Head of caudate nucleus (tissue), 42 donors: ENCODE measurements at regions not wholly inside any gene's neighbourhood (a gene's known extent, or its start where the extent isn't known, plus 50 kb on each side); places are given as distances from the start of the nearest gene placed in this dataset.
"Not testable (repeated sequence)": the region's sequence is repeated elsewhere in the genome, so short reads cannot be mapped to it uniquely, and the experiment has no call there.

Experiments
- DNase-seq, 42 donors: peaks; one replicate each; pipeline versions ENCODE4 v3.0.0 to v3.0.0-alpha.2; 2020 to 2021; ENCODE audit warnings: mixed read lengths in 7 of 42
- intact Hi-C: fragments of 100-400 bp; cut with DNase I; formaldehyde crosslinking; loops from one replicate; pipeline ENCODE4 v1.15.0; 2022

GRCh38 chr14:95597784-95598211, 62.9 kb downstream of the GLRX5 start:
- DNase-seq, result peak in 38 of 42 donors; percentile 6 to 70 (median 31)

GRCh38 chr14:95601650-95602049, 66.8 kb downstream of the GLRX5 start:
- intact Hi-C loops, result no loop called here
- no peak for DNase-seq

More at GRCh38 chr14:95597784-95598211, 62.9 kb downstream of the GLRX5 start:
- intact Hi-C loops, result no loop called here

GRCh38 chr14:95603415-95603814, 68.6 kb downstream of the GLRX5 start:
- no peak for DNase-seq
- intact Hi-C loops, result no loop called here

DNA sequence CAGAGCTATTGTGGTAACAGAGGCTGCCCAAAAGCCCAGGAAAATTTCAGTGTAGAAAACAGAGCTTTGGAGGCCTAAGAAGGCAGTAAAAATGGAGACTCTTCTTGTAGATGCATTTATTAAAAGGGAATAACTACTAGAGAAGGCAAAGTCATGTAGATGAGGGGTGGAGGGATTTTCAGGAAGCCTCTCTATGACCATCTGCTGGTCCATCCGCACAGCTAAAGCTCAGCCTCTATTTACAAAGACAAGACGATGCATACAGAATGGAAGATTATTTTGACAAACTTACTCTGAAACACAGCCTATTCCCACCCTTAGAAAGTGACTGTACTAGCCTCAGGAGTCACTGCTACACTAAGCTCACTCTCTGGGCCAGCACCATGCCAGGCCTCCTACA, 71.4 kb downstream of the GLRX5 start:
- no peak for DNase-seq
- intact Hi-C loops, result no loop called here

- DNase-seq, result no peak
- intact Hi-C loops, result no loop called here
Observed at GRCh38 chr14:95608637-95609235, 73.9 kb downstream of the GLRX5 start.

DNA sequence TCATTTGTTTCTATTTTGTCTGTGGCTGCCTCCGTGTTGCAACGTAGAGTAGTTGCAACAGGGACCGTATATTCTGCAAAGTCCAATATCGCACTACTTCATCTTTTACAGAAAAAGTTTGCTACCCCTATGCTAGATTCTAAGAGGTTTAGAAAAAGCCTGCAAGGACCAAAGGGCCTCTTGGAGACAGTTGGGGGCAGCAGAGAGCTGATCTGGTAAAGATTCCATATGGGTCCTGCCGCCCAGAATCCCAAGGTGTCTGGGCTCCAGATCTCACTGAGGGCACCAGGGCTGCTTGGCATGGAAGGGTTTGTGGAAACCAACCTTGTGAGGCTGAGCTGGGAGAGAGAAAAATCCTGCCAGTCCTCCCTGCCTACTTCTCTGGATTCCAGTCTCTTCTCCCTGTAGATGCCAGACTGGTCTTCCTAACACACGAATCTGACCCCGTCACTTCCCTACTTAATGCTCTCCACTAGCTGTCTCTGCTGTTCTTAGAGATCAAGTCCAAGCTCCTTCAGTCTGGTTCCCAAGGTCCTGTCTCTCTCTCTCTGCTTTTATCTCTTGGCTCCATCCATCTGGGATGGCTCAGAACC, 74.6 kb downstream of the GLRX5 start:
- intact Hi-C loops, result no loop called here
- DNase-seq, result peak in 40 of 42 donors; percentile 8 to 76 (median 44)

- DNase-seq, result peak in 26 of 42 donors; percentile 4 to 66 (median 30)
- intact Hi-C loops, result no loop called here
Observed at GRCh38 chr14:95611293-95611880, 74.8 kb upstream of the TCL1B start.

GRCh38 chr14:95614349-95614748, 71.9 kb upstream of the TCL1B start:
- DNase-seq, result no peak

DNA sequence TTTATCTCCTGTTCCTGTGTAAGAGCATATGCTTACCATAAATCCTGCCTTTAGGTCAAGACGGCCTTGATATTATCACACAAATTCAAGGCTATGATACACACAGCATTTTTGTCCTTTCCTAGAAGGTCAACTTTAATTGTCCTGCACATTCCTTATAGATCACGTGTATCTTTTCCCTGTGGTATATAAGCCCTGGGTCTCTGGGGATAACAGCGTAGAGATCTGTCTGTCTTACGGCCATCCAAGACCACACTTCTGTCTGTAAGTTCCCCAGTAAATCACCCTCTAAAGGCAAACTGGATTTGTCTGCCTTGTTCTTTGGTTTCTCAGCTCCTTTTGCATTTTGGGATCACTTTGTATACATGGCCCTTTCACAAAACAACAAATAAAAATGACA, 69.5 kb upstream of the TCL1B start:
- intact Hi-C loops, result no loop called here
- DNase-seq, result no peak

More at GRCh38 chr14:95614349-95614748, 71.9 kb upstream of the TCL1B start:
- intact Hi-C loops, result no loop called here

GRCh38 chr14:95619785-95620417, 66.3 kb upstream of the TCL1B start:
- DNase-seq, result no peak
- intact Hi-C loops, result no loop called here

DNA sequence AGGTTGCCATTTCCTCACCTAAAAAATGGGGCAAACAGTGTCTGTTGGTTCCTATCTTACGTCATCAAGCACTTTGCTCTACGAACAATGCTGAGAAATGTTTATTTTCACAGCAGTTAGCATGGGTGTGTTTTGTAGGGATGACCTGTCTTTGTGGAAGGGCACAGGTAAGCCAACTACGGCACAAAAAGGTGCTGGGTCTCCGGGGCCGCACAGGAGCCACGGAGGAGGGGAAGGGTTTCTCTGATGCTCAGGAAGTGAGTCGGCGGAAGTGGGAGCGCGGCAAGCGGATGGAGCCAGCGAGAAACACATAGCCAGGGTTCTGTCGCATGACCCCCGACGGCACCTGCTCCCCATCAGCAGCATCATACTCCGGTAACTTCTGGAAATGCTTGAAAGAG, 65.6 kb upstream of the TCL1B start:
- intact Hi-C loops, result no loop called here
- DNase-seq, result no peak

GRCh38 chr14:95623195-95623594, 63.0 kb upstream of the TCL1B start:
- no peak for DNase-seq
- intact Hi-C loops, result no loop called here

- DNase-seq, intact Hi-C loops: not testable (repeated sequence)
Observed at GRCh38 chr14:95625710-95626109, 60.5 kb upstream of the TCL1B start.

DNA sequence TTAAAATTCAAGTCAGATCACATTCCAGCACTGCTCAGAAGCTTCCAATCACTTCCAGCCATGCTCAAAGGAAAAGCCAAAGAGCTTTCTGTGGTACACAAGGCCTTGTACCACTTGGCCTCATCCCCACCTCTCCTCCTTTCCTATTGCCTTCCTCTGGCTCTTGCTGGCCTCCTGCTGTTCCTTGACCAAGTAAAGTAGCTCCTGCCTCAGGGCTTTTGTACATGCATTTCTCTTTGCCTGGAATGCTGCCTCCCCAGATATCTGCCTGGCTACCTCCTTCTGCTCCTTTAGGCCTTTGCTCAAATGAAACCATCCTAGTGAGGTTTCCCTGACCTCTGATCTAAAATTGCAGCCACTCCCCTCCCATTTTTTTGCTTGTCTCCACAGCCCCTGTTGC, 51.2 kb upstream of the TCL1B start:
- DNase-seq, result no peak
- intact Hi-C loops, result no loop called here
